ENCODE measurements at regions not wholly inside any gene's neighbourhood (a gene's known extent, or its start where the extent isn't known, plus 50 kb on each side); places are given as distances from the start of the nearest gene placed in this dataset.

DNA sequence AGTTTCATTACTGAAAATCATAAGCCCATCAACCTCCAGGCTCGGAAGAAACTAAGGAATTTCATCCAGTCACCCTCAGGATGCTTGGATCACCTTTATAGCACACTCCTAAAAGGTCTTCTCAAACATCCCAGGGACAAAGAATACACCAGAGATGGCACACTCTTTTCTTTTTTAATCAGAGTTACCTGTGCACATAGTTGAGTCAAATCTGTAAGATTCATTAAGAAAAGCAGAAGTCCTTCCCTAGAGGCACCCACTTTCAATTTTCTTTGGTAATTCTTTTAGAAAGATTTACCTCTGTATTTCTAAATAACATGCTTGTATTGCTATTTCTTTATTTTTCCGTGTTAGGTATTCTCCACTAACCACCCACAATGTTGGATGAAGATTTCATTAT lies 50.6 kb upstream of the IL6 start:
- no peak for DNase-seq

DNA sequence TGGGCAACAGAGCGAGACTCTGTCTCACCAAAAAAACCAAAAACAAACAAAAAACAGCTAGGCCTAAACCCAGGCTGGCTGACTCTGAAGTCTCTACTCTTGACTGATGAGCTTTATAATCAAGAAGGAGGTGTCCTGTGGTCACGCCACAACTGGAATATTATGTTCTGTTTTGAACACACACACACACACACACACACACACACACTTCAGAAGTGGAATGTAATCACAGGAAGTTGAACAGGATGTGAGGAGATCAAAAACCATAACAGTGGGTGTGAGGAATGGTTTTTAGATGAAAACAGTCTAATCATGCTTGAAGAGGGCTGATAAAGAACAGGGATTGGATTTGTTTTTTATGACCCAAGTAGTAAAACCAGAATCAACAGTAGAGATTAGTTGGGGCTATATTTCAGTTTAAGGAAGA lies 51.1 kb upstream of the IL6 start:
- no peak for DNase-seq

DNA sequence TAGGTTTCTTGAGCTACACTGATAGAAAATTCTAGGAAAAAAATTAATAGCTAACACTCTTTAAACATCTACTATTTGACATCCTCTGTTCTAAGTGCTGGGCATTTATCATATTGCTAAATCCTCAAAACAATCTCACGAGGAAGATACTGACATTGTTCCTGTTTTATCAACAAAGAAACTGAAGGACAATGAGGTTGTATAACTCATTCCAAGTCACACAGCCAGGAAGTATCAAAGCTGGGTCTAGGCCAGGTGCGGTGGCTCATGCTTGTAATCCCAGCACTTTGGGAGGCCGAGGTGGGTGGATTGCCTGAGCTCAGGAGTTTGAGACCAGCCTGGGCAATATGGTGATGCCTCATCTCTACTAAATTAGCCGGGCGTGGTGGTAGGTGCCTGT lies 51.6 kb upstream of the IL6 start:
- no peak for DNase-seq

DNA sequence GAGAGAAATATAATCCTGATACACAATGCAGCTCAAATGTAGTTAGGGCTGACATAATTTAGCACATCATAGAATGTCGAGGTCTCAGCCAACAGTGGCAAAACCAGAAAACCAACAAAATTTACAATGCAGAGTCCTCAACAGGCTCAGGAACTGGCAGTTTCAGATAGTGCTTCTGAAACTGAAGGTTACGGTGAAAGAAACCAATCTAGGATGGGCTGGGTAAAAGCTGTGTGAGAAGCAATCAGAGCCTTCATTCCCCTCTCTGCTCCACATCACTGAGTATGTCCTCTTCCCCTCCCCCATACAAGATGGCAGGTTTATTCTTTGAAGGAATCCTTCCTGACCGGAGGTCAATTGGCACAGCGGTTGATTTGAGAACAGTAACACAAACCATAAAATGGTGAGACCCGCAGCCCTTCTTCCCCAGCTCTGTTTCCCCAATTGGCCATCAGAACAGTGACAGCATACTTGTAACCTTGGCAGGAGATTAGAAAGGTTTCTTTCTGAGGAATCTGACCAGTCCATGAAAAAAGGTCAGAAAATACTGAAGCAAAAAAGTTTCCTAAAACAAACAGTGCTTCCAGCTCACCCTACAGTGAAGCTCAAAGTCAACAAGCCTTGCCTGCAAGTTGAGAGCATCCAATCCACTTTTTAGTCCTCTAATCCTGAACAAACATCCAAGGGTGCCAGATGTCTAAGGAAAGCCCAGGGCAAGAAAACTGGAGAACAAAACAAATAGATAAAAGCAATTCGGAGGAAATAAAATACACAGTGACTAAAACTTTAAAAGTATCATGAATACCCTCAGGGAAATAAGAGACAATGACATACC lies 53.9 kb upstream of the IL6 start:
- DNase-seq, result no peak

DNA sequence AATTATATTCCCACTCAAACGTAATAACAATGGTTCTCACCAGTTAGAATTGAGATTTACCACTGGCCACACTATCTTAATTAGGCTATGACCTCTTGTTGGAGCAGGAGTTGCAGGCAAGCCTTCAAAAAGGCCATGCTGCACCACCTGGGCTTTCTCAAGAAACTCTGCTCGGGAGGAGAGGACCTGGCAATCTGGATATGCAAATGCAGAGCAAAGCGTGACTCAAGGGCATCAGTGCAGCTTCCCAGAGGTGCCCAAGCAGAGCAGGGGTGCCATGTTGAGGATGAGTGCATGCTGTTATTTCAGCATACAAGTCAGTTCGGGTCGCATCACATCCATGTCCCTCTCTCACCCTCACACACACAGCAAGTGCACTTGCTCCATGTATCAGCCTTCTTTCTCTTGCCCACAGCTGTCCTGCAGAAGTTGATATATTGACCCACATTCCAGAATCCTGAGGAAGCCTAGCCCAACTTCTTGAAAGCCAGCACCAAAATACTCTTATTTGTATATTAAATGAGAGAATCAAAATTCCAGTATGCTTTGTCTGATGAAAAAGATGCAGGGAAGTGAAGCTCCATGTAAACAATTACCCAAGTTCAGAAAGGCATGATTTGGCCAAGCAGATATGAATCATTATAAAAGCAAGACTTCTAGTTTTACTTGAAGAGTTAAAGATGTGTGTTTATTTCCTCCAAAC lies 55.7 kb upstream of the IL6 start:
- no peak for DNase-seq

DNA sequence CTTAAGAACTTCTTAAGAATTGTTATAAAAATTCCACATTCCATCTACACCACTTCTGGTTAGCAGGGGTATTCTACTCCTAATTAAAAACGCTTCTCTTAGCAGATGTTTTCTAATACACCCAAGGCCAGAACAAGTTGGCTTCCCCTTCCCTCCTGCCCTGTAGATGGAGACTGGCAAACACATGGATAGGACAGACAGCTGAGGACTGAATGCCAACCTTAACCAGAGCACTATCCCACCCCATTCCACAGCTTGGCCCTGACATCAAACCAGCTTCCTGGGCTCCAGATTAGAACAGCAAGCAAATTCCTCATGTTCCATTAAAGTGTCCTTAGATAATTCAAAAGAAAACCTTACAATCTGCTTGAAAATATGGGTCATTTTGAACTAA lies 56.6 kb upstream of the IL6 start:
- no peak for DNase-seq

DNA sequence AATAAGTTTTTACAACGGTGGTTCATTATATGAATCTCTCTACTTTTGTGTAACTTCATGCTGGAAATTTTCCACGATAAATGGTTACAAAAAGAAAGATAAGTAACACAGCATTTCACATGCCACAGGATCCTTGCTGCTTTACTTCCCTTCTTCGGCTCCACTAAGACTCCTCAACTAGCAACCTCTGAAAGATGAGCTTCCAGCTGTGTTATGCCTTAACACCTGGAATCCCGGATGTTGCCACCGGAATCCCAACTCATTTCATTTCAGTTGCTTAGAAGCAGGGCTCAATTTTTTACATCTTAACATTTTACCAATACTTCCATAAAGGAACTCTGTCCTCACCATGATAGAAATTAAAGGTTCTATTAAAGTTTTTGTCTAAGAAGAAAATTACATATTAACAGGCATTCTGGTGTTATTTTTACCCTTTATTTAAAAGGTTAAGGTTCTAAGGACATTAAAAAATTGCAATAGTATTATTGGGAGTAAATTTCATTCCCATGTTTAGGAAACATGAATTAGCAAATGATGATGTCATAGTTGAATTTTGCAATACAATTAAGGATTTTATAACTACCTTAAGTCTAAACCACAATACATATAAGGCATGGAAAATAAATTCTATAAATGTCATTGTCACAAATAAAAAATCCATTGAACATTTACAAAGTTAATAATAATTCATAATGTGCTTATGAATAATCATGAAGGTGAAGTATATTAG lies 57.1 kb upstream of the IL6 start:
- no peak for DNase-seq

DNA sequence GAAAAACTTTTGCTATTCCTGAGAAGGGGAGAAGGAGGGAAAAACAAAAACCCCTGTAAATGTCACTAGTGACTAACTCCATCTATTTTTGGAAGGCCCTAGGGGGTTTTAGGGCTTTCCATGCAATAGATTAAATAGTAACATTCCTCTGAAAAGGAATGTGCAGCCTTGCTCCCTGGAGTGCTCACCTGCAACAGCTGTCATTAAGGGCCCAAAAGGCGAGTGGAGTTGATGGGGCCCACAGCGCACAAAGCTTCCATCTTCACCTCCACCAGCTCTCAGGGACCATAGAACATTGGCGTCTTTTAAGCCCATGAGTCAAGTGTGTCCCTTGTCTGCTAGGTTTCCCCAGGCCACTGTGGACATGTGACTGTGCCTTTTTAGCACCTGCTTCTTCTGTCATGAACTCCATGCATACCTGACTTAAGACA lies 58.0 kb upstream of the IL6 start:
- DNase-seq, result no peak

DNA sequence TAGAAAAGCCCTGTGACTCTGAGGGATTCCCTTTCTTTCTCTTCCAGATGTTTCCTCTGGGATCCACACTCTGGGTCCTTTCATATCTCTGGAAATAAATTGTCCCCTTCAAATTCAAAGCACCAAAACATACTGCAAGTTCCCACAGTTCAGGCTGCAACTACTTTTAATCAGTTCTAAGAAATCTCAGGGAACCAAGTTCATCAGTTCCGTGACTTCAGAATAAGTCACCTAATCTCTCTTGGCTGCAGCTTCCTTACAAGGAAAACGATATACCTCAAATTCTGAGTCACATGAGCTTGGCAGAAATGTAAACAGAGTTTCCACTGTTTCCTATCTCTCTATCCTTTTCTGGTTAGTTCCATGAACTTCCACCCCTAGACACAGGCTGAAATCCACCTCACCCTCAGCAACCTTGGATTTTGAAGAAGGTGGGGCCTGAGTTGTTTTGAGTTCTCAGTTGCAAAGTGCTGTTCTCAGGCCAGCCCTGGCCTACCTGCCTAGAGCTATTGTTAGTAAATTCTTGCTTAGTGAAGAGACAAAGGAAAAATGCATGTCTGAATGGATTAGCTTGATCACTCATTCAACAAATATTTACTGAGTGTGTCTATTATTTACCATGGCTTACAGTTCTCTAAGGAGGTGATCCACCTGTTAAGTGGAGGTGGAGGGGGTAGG lies 59.3 kb upstream of the IL6 start:
- no peak for DNase-seq

DNA sequence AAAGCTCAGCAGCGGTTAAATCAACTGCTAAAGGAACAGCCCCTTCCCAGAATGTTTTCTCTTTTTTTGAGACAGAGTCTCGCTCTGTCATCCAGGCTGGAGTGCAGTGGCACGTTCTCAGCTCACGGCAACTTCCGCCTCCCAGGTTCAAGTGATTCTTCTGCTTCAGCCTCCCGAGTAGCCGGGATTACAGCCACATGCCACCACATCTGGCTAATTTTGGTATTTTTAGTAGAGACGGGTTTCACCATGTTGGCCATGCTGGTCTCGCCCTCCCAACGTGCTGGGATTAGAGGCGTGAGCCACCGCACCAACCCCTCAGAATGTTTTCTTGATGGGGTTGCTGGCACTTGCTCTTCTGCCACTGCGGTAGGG lies 59.8 kb upstream of the IL6 start:
- no peak for DNase-seq

DNA sequence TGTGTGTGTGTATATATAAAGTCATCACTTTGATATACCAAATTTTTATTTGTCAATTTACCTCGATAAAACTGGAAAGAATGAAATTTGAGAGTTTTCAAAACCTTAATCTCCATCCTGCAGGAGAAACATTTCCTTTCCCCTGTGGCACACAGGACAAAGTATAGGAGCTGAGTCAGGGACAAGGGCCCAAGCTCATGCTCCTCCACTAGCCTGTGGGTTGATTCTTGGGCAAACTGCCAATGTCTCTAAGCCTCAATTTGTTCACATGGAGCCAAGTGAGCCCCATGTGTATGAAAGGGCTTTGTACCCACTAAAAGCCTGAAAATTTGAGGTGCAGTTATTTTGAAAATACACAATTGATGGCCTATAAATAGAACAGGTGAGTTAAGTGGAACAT lies 60.3 kb upstream of the IL6 start:
- no peak for DNase-seq

DNA sequence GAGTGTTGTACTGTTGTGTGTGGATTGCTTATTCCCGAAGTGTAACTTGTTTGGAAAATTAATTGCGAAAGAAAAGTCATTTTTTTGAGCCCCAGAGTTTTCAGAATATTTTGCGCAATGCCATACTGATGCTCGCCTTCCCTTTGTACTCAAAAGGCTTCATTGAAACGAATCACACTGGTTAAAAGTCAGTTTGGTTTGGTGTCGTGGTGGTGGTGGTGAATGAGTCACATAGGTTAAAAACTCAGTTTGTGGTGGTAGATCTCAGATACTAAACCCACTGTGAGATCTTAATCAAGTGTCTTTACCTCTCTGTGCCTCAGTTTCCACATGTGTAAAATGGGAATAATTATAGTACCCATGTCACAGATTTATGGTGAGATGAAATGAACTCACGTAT lies 61.1 kb upstream of the IL6 start:
- no peak for DNase-seq

DNA sequence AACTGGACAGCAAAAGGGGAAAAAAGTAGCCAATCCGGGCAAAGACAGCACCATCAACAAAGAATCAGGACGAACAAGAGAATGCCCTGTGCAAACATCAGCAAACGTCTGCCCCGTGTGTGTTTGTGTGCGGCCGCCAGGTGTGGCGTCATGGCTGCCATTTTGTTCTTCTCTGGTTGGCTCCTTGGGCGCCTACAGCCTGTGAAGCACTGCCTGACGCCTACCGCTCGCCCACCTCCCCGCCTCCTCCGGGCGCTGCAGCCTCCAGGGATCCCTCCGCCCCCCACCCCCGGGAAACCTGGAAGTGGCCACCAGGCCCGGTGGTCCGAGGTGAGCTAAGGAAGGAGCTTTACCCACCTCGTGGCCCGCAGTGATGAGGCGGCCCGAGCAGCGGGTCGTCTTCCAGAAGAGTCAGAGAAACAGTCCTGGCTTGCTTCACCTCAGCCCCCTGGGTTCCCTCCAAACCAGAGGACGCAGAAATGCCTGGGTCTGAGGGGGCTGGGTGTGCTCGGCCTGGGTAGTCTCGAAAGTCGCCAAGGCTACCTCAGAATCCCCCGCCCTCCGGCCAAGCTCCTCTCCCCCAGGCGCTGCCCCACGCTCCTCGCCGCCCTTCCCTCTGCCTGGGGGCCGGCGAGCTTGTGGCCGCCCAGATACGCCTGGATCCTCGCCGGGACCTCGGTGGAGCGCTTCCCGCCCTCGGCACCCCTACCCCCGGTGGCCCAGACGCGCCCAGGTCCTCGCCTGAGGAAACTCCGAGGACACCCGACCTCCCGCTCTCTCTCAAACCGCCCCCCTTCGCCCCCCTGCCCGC lies 61.8 kb upstream of the IL6 start:
- DNase-seq, result no peak

DNA sequence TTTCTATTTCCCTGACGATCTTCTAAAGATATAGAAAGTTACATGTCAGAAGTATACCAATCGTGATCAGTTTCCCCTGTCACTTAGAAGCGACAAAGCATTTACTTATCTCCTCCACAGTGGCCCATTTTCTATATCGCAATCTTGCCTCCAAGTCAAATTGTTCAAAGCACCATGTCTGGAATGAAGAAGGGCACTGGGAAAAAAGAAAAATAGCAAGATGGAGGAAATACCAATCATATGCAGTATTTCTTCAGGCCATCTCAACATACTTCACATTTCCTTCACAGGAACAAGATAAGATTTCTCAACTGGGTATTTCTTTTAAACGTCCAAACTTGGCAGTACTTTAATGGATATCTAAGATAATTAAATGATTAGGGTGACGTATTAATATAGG lies 63.3 kb upstream of the IL6 start:
- DNase-seq, result no peak

DNA sequence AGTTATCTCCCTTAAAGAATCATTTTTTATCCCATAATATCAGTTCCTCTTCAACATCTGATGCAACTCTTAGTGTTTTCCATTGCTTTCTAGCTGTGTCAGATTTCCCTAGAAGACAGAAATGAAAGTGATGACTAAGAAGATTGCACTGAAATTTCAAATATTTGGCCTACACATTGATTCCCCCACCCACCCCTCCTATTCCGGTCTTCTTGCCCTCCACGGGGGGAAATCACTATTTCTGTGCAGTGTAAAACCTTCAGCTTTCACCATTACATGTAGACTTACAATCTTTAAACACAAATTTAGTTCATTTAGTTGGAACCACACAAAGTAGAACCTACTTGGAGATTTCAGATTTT lies 63.7 kb upstream of the IL6 start:
- DNase-seq, result no peak

DNA sequence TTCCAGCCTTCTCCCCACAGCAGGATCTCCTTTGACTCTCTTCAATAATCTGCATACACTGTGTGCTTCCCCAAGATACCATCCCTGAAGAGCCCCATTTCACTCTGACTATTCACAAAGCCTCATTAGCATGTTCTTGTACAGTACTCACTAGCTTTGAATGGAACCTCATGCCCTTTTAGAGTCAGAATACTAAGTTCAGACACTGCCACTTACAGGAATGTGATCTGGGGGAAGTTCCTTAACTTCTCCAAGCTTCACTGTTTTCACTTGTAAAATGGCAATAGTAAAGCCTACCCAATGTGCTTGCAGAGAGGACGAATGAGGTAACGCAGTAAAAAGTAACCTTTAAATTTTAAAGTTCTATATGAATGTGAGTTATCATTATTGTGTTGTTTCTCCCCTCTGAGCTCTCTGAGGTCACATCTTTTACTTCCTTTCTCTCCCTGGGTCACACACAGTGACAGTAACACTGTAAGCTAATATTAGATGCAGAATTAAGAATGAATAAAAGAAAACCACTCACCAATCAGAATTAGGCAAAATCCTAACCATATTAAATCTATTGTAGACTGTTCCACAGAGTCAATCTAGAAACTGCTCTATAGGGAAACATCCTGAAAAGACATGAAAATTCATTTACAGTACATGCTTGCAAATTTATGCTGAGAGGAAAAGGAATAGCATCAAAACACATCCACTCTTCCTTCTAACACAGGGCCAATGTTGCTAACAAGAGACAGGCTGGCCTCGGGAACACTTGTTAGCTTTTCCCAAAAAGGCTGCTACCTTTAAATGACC lies 64.2 kb upstream of the IL6 start:
- DNase-seq, result no peak

DNA sequence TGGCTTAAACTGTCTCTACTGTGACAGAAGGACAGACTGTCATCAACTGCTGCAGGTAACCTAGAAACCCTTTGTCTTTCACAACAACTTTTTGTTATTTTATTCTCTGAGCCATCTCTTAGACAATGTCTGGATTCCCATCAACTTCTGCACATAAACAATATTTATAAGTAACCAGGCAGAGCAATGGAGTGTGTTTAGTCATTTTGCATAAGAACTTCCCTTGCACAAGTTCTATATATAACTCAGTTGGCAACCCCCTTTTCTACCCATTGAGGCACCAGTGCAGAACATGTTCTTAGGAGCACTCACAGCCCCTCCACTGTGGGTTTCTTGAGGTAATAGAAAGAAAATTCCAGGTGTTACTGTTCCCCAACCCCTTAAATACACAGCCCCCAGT lies 65.0 kb upstream of the IL6 start:
- no peak for DNase-seq

DNA sequence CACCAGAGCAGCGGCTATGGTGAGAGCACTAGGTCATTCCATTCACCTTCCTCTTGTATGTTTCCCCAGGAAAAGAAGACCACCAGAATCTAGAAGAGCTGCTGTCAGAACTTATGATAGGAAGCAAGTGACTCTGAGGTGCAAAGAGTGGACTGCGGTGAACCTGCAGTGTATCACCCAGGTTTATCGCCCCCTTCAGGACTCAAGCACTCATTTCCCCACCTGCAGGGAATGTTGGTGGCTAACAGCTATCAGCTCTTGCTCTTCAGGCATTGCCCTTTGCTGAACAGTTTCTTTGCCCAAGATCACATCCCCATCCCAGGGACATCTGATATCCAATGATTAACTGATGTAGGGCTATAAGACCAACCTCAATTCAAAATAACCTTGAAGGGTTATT lies 66.3 kb upstream of the IL6 start:
- DNase-seq, result no peak

DNA sequence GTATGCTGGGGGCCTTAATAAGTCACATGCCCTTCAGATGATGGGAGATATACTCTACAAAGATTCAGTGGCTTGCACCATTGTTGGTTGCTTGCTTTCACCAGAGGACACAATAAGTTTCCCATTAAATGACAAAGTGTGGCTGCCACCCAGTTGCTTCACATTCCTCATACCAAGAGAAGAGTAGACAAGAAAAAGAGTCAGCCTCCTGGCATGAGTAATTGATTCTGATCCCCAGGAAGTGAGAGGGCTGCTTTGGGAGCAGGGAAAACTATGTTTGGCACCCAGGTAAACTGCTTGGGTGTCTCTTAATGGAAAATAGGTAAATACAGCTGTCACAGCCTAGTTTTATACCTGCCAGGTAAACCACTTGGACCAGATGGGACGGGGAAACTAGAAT lies 66.7 kb upstream of the IL6 start:
- DNase-seq, result no peak

DNA sequence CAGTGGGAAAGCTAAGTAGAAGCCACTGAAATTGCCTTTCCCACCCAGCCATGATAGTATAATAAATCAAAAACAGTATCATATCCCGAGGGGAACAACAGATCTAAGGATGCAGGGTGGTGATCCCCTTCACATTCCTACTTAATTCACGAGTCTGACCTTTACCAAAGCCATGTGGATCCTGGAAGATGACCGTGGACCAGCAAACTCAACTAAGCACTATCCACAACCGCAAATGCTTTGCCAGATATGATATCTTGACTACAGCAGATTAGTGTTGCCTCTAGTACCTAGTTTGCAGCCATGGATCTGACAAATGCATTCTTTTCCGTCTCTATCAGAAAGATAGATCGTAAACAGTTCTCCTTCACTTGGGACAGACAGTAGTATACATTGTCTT lies 67.3 kb upstream of the IL6 start:
- no peak for DNase-seq

DNA sequence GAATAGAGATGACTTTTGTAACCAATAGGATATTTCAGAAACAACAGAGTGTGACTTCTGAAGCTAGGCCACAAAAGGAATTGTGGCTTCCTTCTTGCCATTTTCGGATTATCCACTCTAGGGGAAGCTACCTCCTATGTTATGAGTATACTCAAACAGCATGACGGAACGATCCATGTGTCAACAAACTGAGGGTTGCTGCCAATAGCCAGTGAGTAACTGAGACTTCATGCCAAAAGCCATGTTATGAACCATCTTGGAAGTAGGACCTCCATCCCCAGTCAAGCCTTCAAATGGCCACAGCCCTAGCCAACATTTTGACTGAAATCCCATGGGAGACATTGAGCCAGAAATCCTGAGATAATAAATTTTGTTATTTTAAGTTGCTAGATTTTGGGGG lies 69.0 kb upstream of the IL6 start:
- DNase-seq, result no peak
